HEK293 (cell line): ENCODE measurements at regions not wholly inside any gene's neighbourhood (a gene's known extent, or its start where the extent isn't known, plus 50 kb on each side); places are given as distances from the start of the nearest gene placed in this dataset.

Source experiments
- CTCF ChIA-PET: fragments of 350-600 bp; formaldehyde crosslinking; extraction: SDS; loops from one replicate; lab custom pipeline; 2021; ENCODE audit warnings: antibody characterized with exemption; lab: Yijun Ruan, JAX
- POLR2A ChIA-PET: fragments of 300-600 bp; formaldehyde crosslinking; extraction: SDS; loops from one replicate; lab custom pipeline; 2020; ENCODE audit warnings: antibody characterized with exemption, inconsistent platforms; lab: Yijun Ruan, JAX
- H3K27ac ChIP-seq: fragments of 200-500 bp; sonication (Bioruptor generic); 2 replicates; pipeline ENCODE4 v1.5.1; 2014; ENCODE audit warnings: low read depth, low read length, control low read depth, inconsistent platforms; ENCODE audit errors: extremely low read depth
- H3K36me3 ChIP-seq, 2 experiments: fragments of 200-500 bp in 1 of 2; sonication (Bioruptor generic) in 1 of 2; 1 replicate in 1 of 2; 2 replicates in 1 of 2; pipeline ENCODE4 v1.5.1; 2014 to 2017; ENCODE audit warnings: inconsistent platforms in 2 of 2, low read length in 2 of 2; ENCODE audit not compliant: control insufficient read depth in 2 of 2, insufficient read depth in 1 of 2
- H3K4me1 ChIP-seq: fragments of 200-500 bp; sonication (Bioruptor generic); 2 replicates; pipeline ENCODE4 v1.5.1; 2014; ENCODE audit warnings: mild to moderate bottlenecking, low read length, inconsistent platforms; ENCODE audit not compliant: control insufficient read depth, insufficient read depth
- H3K4me3 ChIP-seq: 2 replicates; pipeline ENCODE4 v1.5.1; 2011; ENCODE audit warnings: low read depth, mild to moderate bottlenecking, control low read depth, low read length, moderate library complexity
- H3K9me3 ChIP-seq: fragments of 200-500 bp; sonication (Bioruptor generic); 2 replicates; pipeline ENCODE4 v1.5.1; 2014; ENCODE audit warnings: low read depth, low read length, inconsistent platforms; ENCODE audit not compliant: control insufficient read depth, insufficient read depth
- GLIS1 ChIP-seq: fragments of 450-650 bp; formaldehyde crosslinking; IDR thresholded peaks from 2 replicates; pipeline ENCODE4 v1.5.1; 2016; ENCODE audit warnings: missing biosample characterization, missing genetic modification characterization
- HOXD13 ChIP-seq: sonication (generic); formaldehyde crosslinking; IDR thresholded peaks from 2 replicates; pipeline ENCODE4 v1.8.0; 2022; ENCODE audit warnings: missing genetic modification reagents, borderline replicate concordance
- PRDM2 ChIP-seq: fragments of 450-650 bp; formaldehyde crosslinking; IDR thresholded peaks from 2 replicates; pipeline ENCODE4 v1.5.1; 2016; ENCODE audit warnings: missing biosample characterization, missing genetic modification characterization, borderline replicate concordance
- REST ChIP-seq: fragments of 450-650 bp; formaldehyde crosslinking; IDR thresholded peaks from 2 replicates; pipeline ENCODE4 v1.5.1; 2016; ENCODE audit warnings: missing biosample characterization, missing genetic modification characterization
- WT1 ChIP-seq: fragments of 450-650 bp; formaldehyde crosslinking; IDR thresholded peaks from 2 replicates; pipeline ENCODE4 v1.5.1; 2016; ENCODE audit warnings: missing biosample characterization, missing genetic modification characterization
- ZBTB20 ChIP-seq: fragments of 450-650 bp; formaldehyde crosslinking; IDR thresholded peaks from 2 replicates; pipeline ENCODE4 v1.5.1; 2016; ENCODE audit warnings: missing biosample characterization, missing genetic modification characterization
- ZNF121 ChIP-seq: fragments of 450-650 bp; formaldehyde crosslinking; IDR thresholded peaks from 2 replicates; pipeline ENCODE4 v1.5.1; 2016; ENCODE audit warnings: missing biosample characterization, missing genetic modification characterization
- ZNF155 ChIP-seq: fragments of 450-650 bp; formaldehyde crosslinking; IDR thresholded peaks from 2 replicates; pipeline ENCODE4 v1.5.1; 2016; ENCODE audit warnings: missing biosample characterization, missing genetic modification characterization
- ZNF169 ChIP-seq: fragments of 450-650 bp; formaldehyde crosslinking; IDR thresholded peaks from 2 replicates; pipeline ENCODE4 v1.5.1; 2016; ENCODE audit warnings: missing biosample characterization, missing genetic modification characterization
- ZNF175 ChIP-seq: fragments of 450-650 bp; formaldehyde crosslinking; IDR thresholded peaks from 2 replicates; pipeline ENCODE4 v1.5.1; 2016; ENCODE audit warnings: missing biosample characterization, missing genetic modification characterization
- ZNF202 ChIP-seq: fragments of 450-650 bp; formaldehyde crosslinking; IDR thresholded peaks from 2 replicates; pipeline ENCODE4 v1.5.1; 2016; ENCODE audit warnings: missing biosample characterization, missing genetic modification characterization, borderline replicate concordance
- ZNF223 ChIP-seq: fragments of 450-650 bp; formaldehyde crosslinking; IDR thresholded peaks from 2 replicates; pipeline ENCODE4 v1.5.1; 2016; ENCODE audit warnings: missing biosample characterization, missing genetic modification characterization
- ZNF311 ChIP-seq: fragments of 450-650 bp; formaldehyde crosslinking; IDR thresholded peaks from 2 replicates; pipeline ENCODE4 v1.5.1; 2017; ENCODE audit warnings: missing biosample characterization, missing genetic modification characterization, borderline replicate concordance
- ZNF335 ChIP-seq: fragments of 450-650 bp; formaldehyde crosslinking; conservative IDR thresholded peaks from 2 replicates; pipeline ENCODE4 v1.5.1; 2016; ENCODE audit warnings: missing biosample characterization, missing genetic modification characterization
- ZNF394 ChIP-seq: fragments of 450-650 bp; formaldehyde crosslinking; IDR thresholded peaks from 2 replicates; pipeline ENCODE4 v1.5.1; 2016; ENCODE audit warnings: missing biosample characterization, missing genetic modification characterization, mild to moderate bottlenecking, moderate library complexity, borderline replicate concordance
- ZNF488 ChIP-seq: fragments of 450-650 bp; formaldehyde crosslinking; IDR thresholded peaks from 2 replicates; pipeline ENCODE4 v1.5.1; 2016; ENCODE audit warnings: missing biosample characterization, missing genetic modification characterization
- ZNF600 ChIP-seq: fragments of 450-650 bp; formaldehyde crosslinking; IDR thresholded peaks from 2 replicates; pipeline ENCODE4 v1.5.1; 2016; ENCODE audit warnings: missing biosample characterization, missing genetic modification characterization
- ZNF677 ChIP-seq: fragments of 450-650 bp; IDR thresholded peaks from 2 replicates; pipeline ENCODE4 v1.5.0; 2018; ENCODE audit warnings: missing biosample characterization, mild to moderate bottlenecking, missing genetic modification characterization, moderate library complexity
- ZNF747 ChIP-seq: fragments of 450-650 bp; formaldehyde crosslinking; IDR thresholded peaks from 2 replicates; pipeline ENCODE4 v1.5.1; 2016; ENCODE audit warnings: missing biosample characterization, missing genetic modification characterization
- ZNF792 ChIP-seq: fragments of 450-650 bp; formaldehyde crosslinking; IDR thresholded peaks from 2 replicates; pipeline ENCODE4 v1.5.1; 2016; ENCODE audit warnings: missing biosample characterization, missing genetic modification characterization

- no peak for TF ChIP-seq WT1 (tag by site-specific recombination)
Measured at GRCh38 chr9:93771276-93771675, 183.9 kb downstream of the BARX1 start (continued).

- ChIA-PET CTCF (interaction anchor here (1.2 kb wide), 1 partner anchor 240 kb away, joined by 3 read pairs; no protein-coding TSS in a partner anchor), POLR2A (no interaction called here)
- H3K36me3 ChIP-seq, result no peaks in the 10 kb centered on the region
- H3K4me1 ChIP-seq, result no peaks in the 10 kb centered on the region
- no peak overlapping the region for H3K27ac ChIP-seq
- TF ChIP-seq ZNF747 (tag by site-specific recombination) (no peak), ZNF202 (tag by site-specific recombination) (no peak), ZNF792 (tag by site-specific recombination) (no peak), ZNF169 (tag by site-specific recombination) (no peak), ZNF677 (no peak), REST (tag by site-specific recombination) (peak; percentile 79), ZNF311 (tag by site-specific recombination) (no peak)
- H3K4me3 ChIP-seq, result no peak overlapping the region
- no peaks in the 10 kb centered on the region for H3K9me3 ChIP-seq
Measured at GRCh38 chr9:93761822-93762221, 185.4 kb downstream of the PHF2 start.

- H3K9me3 ChIP-seq, result no peaks in the 10 kb centered on the region
- no peaks in the 10 kb centered on the region for H3K36me3 ChIP-seq
- POLR2A ChIA-PET, result no interaction called here
- no peaks in the 10 kb centered on the region for H3K4me1 ChIP-seq
- no peak overlapping the region for H3K27ac ChIP-seq
- CTCF ChIA-PET, result no interaction called here
- no peak overlapping the region for H3K4me3 ChIP-seq
- TF ChIP-seq ZNF394, result no peak
- TF ChIP-seq WT1 (tag by site-specific recombination), result no peak
- TF ChIP-seq ZNF488 (tag by site-specific recombination), result no peak
- TF ChIP-seq ZNF223 (tag by site-specific recombination), result no peak
- TF ChIP-seq ZNF155 (tag by site-specific recombination), result no peak
- no peak for TF ChIP-seq REST (tag by site-specific recombination)
- TF ChIP-seq ZBTB20 (tag by site-specific recombination), result no peak
- TF ChIP-seq GLIS1 (tag by site-specific recombination), result no peak
- TF ChIP-seq PRDM2 (tag by site-specific recombination), result no peak
- TF ChIP-seq HOXD13 (CRISPR knock-in tag), result no peak
- no peak for TF ChIP-seq ZNF335 (tag by site-specific recombination)
- TF ChIP-seq ZNF175 (tag by site-specific recombination), result no peak
- no peak for TF ChIP-seq ZNF121 (tag by site-specific recombination)
- TF ChIP-seq ZNF600 (tag by site-specific recombination), result no peak
Measured at GRCh38 chr9:93750045-93750444, 173.7 kb downstream of the PHF2 start.
